Testis (tissue), 2 donors: ENCODE measurements at regions not wholly inside any gene's neighbourhood (a gene's known extent, or its start where the extent isn't known, plus 50 kb on each side); places are given as distances from the start of the nearest gene placed in this dataset.

Experiments
- POLR2A ChIP-seq: fragments of 450-650 bp; IDR thresholded peaks from one replicate; pipeline ENCODE4 v1.6.1; 2017; ENCODE audit warnings: antibody characterized with exemption, mild to moderate bottlenecking, moderate library complexity
- TF ChIP-seq, protein P1 (sequence below), 3 experiments: fragments of 450-650 bp in 2 of 3; fragments of 200-600 bp in 1 of 3; sonication (generic) in 1 of 3; IDR thresholded peaks; one replicate each; pipeline ENCODE4 v1.5.1; 2016 to 2019; ENCODE audit warnings: antibody characterized with exemption in 3 of 3, mild to moderate bottlenecking in 2 of 3, moderate library complexity in 1 of 3

DNA sequence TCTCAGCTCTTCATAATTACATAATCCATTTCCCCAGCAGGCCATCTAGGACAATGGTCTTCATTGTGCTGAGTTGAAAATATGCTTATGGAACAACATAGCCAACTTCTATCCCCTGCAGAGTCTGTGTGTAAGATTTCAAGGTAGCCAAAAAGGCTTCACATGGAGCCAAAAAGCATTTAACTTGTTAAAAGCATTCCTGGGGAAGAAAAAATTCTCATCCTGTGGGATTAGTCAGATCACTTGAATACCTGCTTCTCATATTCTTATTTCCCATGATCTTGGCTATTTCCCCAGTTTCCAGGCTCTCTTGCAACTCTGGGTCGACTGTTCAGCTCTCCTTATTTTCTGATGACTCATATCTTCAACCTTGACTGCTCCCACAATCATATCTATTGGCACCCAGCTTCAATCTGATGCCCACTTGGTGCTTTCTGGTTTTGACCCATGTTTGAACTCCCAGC is 178.9 kb downstream of the KLHL28 start:
- TF ChIP-seq, protein P1, sequence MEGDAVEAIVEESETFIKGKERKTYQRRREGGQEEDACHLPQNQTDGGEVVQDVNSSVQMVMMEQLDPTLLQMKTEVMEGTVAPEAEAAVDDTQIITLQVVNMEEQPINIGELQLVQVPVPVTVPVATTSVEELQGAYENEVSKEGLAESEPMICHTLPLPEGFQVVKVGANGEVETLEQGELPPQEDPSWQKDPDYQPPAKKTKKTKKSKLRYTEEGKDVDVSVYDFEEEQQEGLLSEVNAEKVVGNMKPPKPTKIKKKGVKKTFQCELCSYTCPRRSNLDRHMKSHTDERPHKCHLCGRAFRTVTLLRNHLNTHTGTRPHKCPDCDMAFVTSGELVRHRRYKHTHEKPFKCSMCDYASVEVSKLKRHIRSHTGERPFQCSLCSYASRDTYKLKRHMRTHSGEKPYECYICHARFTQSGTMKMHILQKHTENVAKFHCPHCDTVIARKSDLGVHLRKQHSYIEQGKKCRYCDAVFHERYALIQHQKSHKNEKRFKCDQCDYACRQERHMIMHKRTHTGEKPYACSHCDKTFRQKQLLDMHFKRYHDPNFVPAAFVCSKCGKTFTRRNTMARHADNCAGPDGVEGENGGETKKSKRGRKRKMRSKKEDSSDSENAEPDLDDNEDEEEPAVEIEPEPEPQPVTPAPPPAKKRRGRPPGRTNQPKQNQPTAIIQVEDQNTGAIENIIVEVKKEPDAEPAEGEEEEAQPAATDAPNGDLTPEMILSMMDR (IDR thresholded peaks at IDR 0.05), result no peak
- TF ChIP-seq POLR2A, result no peak
